K562 (cell line): ENCODE measurements at regions not wholly inside any gene's neighbourhood (a gene's known extent, or its start where the extent isn't known, plus 50 kb on each side); places are given as distances from the start of the nearest gene placed in this dataset.

Experiments used
- ATAC-seq: fragments of 200-7000 bp; cut with Tn5 transposase; 3 replicates; pipeline ENCODE4 v1.9.1; 2020; ENCODE audit warnings: moderate library complexity
- BruUV-seq: library from RNA; stranded (reverse); fragments of 400-500 nt; replicated peaks from 2 replicates; lab custom pipeline; 2021; lab: Mats Ljungman, UMichigan
- CTCF ChIA-PET: fragments of 300-600 bp; formaldehyde crosslinking; extraction: SDS; loops from one replicate; lab custom pipeline; 2021; ENCODE audit warnings: low intra/inter-chr PET ratio; lab: Yijun Ruan, JAX
- POLR2A ChIA-PET: fragments of 300-600, 350-650 bp; sonication (Branson Sonifier 250); formaldehyde crosslinking; extraction: SDS; loops from one replicate; lab custom pipeline; 2021; ENCODE audit warnings: antibody characterized with exemption, inconsistent platforms; lab: Yijun Ruan, JAX
- DNase-seq, 4 experiments: peaks; one replicate each; pipeline versions ENCODE4 v3.0.0 to v3.0.0-alpha.2; 2011 to 2018; ENCODE audit warnings: low spot score in 3 of 4, mixed read lengths in 3 of 4; ENCODE audit errors: extremely low read depth in 1 of 4
- FAIRE-seq: peaks from 2 replicates; lab custom pipeline; 2011; peaks lifted over from hg19 to GRCh38; lab: Jason Lieb, UNC
- H2AFZ ChIP-seq: 2 replicates; pipeline ENCODE4 v1.6.0; 2011; ENCODE audit warnings: low read depth, low read length, control low read depth, inconsistent platforms
- H3K27ac ChIP-seq: fragments of 200-600 bp; 3 replicates; pipeline ENCODE4 v1.8.0; 2011; ENCODE audit warnings: low read depth, mild to moderate bottlenecking, control low read depth, inconsistent platforms, low read length, moderate library complexity, mixed read lengths; ENCODE audit errors: extremely low read depth
- H3K27me3 ChIP-seq, 2 experiments: fragments of 300-600 bp in 1 of 2; 2 replicates in 1 of 2; 3 replicates in 1 of 2; pipeline versions ENCODE4 v1.6.0 to v1.8.0; 2011; ENCODE audit warnings: inconsistent platforms in 2 of 2, low read length in 2 of 2, mild to moderate bottlenecking in 1 of 2, mixed read lengths in 1 of 2, moderate library complexity in 1 of 2; ENCODE audit not compliant: control insufficient read depth in 2 of 2, insufficient read depth in 2 of 2
- H3K36me3 ChIP-seq: fragments of 300-600 bp; 3 replicates; pipeline ENCODE4 v1.8.0; 2011; ENCODE audit warnings: mild to moderate bottlenecking, low read length, inconsistent platforms; ENCODE audit not compliant: control insufficient read depth, insufficient read depth
- H3K4me1 ChIP-seq, 2 experiments: fragments of 200-600 bp in 1 of 2; replicated peaks in 1 of 2; 2 replicates in 1 of 2; 3 replicates in 1 of 2; pipeline versions ENCODE4 v1.5.1 to v1.8.0; 2011; ENCODE audit warnings: inconsistent platforms in 2 of 2, low read length in 2 of 2, mild to moderate bottlenecking in 1 of 2, mixed read lengths in 1 of 2, moderate library complexity in 1 of 2; ENCODE audit not compliant: control insufficient read depth in 2 of 2, insufficient read depth in 2 of 2
- H3K4me2 ChIP-seq: 2 replicates; pipeline ENCODE4 v1.6.1; 2011; ENCODE audit warnings: low read length, control low read depth, inconsistent platforms, mixed read lengths; ENCODE audit not compliant: insufficient read depth
- H3K4me3 ChIP-seq: fragments of 200-600 bp; sonication (generic), shearing (Covaris generic); 2 replicates; pipeline ENCODE4 v1.5.1; 2016; ENCODE audit warnings: control low read depth, inconsistent platforms
- H3K79me2 ChIP-seq: fragments of 200-600 bp; 3 replicates; pipeline ENCODE4 v1.8.0; 2011; ENCODE audit warnings: low read length, inconsistent platforms; ENCODE audit not compliant: control insufficient read depth, insufficient read depth
- H3K9ac ChIP-seq, 2 experiments: 2 replicates each; pipeline versions ENCODE4 v1.6.0 to v1.6.1; 2011; ENCODE audit warnings: low read depth in 2 of 2, low read length in 2 of 2, control low read depth in 1 of 2, inconsistent platforms in 1 of 2, mild to moderate bottlenecking in 1 of 2, mixed read lengths in 1 of 2; ENCODE audit not compliant: insufficient read depth in 1 of 2
- H3K9me1 ChIP-seq: one replicate; pipeline ENCODE4 v1.6.0; 2011; ENCODE audit warnings: inconsistent platforms, mild to moderate bottlenecking, low read length, moderate library complexity; ENCODE audit not compliant: control insufficient read depth, insufficient read depth
- H3K9me3 ChIP-seq: replicated peaks from 2 replicates; pipeline ENCODE4 v1.5.1; 2011; ENCODE audit warnings: low read depth, low read length, inconsistent platforms; ENCODE audit not compliant: control insufficient read depth, insufficient read depth
- H4K20me1 ChIP-seq: replicated peaks from 2 replicates; pipeline ENCODE4 v1.6.1; 2011; ENCODE audit warnings: low read length, inconsistent platforms, mixed read lengths; ENCODE audit not compliant: control insufficient read depth, insufficient read depth
- BRCA1 ChIP-seq, 2 experiments: fragments of 450-650 bp in 1 of 2; sonication (generic) in 1 of 2; formaldehyde crosslinking in 1 of 2; IDR thresholded peaks; 2 replicates each; pipeline versions ENCODE4 v1.5.0 to v1.6.1; 2017 to 2020; ENCODE audit warnings: mild to moderate bottlenecking in 1 of 2, missing genetic modification reagents in 1 of 2
- CCAR2 ChIP-seq: fragments of 200-400 bp; formaldehyde crosslinking; IDR thresholded peaks from 2 replicates; pipeline ENCODE4 v1.6.1; 2017; ENCODE audit warnings: mild to moderate bottlenecking, low read depth, low read length
- CREB1 ChIP-seq, 2 experiments: sonication (generic) in 1 of 2; formaldehyde crosslinking in 1 of 2; IDR thresholded peaks; 2 replicates each; pipeline versions ENCODE4 v1.6.1 to v1.8.0; 2012 to 2022; ENCODE audit warnings: inconsistent platforms in 1 of 2, mild to moderate bottlenecking in 1 of 2, missing genetic modification reagents in 1 of 2, moderate library complexity in 1 of 2
- FOXK2 ChIP-seq, 2 experiments: fragments of 450-650 bp; IDR thresholded peaks in 1 of 2; conservative IDR thresholded peaks in 1 of 2; 2 replicates each; pipeline ENCODE4 v1.6.1; 2016; ENCODE audit warnings: low read depth in 2 of 2, mild to moderate bottlenecking in 1 of 2
- FUS ChIP-seq: fragments of 200-400 bp; formaldehyde crosslinking; optimal IDR thresholded peaks from 2 replicates; pipeline ENCODE3; 2017; ENCODE audit warnings: low read depth, low read length
- HINFP ChIP-seq: fragments of 450-650 bp; conservative IDR thresholded peaks from 2 replicates; pipeline ENCODE4 v1.6.1; 2016; ENCODE audit warnings: missing genetic modification characterization, low read depth, mild to moderate bottlenecking, control low read depth, missing compliant biosample characterization
- MXI1 ChIP-seq: IDR thresholded peaks from 2 replicates; pipeline ENCODE4 v1.6.1; 2011; ENCODE audit warnings: low read depth, mild to moderate bottlenecking, improper control_type of control experiment, low read length
- NFYB ChIP-seq: IDR thresholded peaks from 2 replicates; pipeline ENCODE4 v1.6.1; 2011; ENCODE audit warnings: mild to moderate bottlenecking, moderate library complexity; ENCODE audit not compliant: insufficient read length; ENCODE audit errors: extremely low read depth
- POLR3A ChIP-seq: IDR thresholded peaks from 2 replicates; pipeline ENCODE4 v1.6.1; 2011; ENCODE audit warnings: borderline replicate concordance, mild to moderate bottlenecking, moderate library complexity; ENCODE audit not compliant: insufficient read length, insufficient read depth; ENCODE audit errors: extremely low read depth
- PREB ChIP-seq: sonication (generic); formaldehyde crosslinking; IDR thresholded peaks from 2 replicates; pipeline ENCODE4 v1.8.1; 2023; ENCODE audit warnings: mild to moderate bottlenecking, missing genetic modification reagents
- PTRF ChIP-seq: fragments of 450-650 bp; IDR thresholded peaks from 2 replicates; pipeline ENCODE4 v1.6.1; 2016; ENCODE audit warnings: mild to moderate bottlenecking, missing genetic modification characterization, missing compliant biosample characterization
- RB1 ChIP-seq: fragments of 450-650 bp; IDR thresholded peaks from 2 replicates; pipeline ENCODE4 v1.6.1; 2017; ENCODE audit warnings: low read depth, mild to moderate bottlenecking
- SREBF1 ChIP-seq: fragments of 150-350 bp; IDR thresholded peaks from 2 replicates; pipeline ENCODE4 v1.6.1; 2014; ENCODE audit warnings: antibody characterized with exemption, low read depth, low read length, borderline replicate concordance
- SUPT5H ChIP-seq: fragments of 450-650 bp; IDR thresholded peaks from 2 replicates; pipeline ENCODE4 v1.6.1; 2016
- ZBTB7A ChIP-seq: IDR thresholded peaks from 2 replicates; pipeline ENCODE4 v1.6.1; 2011; ENCODE audit warnings: low read depth, mild to moderate bottlenecking, low read length, moderate library complexity, borderline replicate concordance; ENCODE audit not compliant: control insufficient read depth
- ZNF12 ChIP-seq: sonication (generic); formaldehyde crosslinking; IDR thresholded peaks from 2 replicates; pipeline ENCODE4 v1.4.0; 2020; ENCODE audit warnings: mild to moderate bottlenecking, missing genetic modification reagents
- ZNF445 ChIP-seq: fragments of 250-450 bp; sonication (Bioruptor Pico); IDR thresholded peaks from 2 replicates; pipeline ENCODE4 v1.4.0; 2020; ENCODE audit warnings: low read depth, mild to moderate bottlenecking, moderate library complexity
- ZNF696 ChIP-seq: fragments of 250-450 bp; sonication (Bioruptor Pico); conservative IDR thresholded peaks from 2 replicates; pipeline ENCODE4 v1.4.0; 2020; ENCODE audit warnings: mild to moderate bottlenecking, moderate library complexity
- ZNF764 ChIP-seq: fragments of 250-450 bp; sonication (Bioruptor Pico); IDR thresholded peaks from 2 replicates; pipeline ENCODE4 v1.4.0; 2020; ENCODE audit warnings: low read depth, mild to moderate bottlenecking, moderate library complexity
- WGBS: fragments of 100-300 bp; shearing (Covaris generic); methylation state at CpG from one replicate; pipeline ENCODE4 v1.1.6; 2016; ENCODE audit warnings: low coverage, mixed read lengths; ENCODE audit not compliant: insufficient coverage; ENCODE audit errors: missing lambda C conversion rate; 5-methylcytosine and 5-hydroxymethylcytosine counted together
- in situ Hi-C: fragments of 300-500 bp; cut with MboI; formaldehyde crosslinking; loops from 4 replicates; pipeline ENCODE4 v1.15.0; 2018; ENCODE audit warnings: inconsistent platforms, mixed read lengths
- intact Hi-C: fragments of 100-400 bp; cut with micrococcal nuclease; formaldehyde crosslinking; loops from 2 replicates; pipeline ENCODE4 v1.14.2; 2022

- no peak for TF ChIP-seq PTRF (tag)
- no peak for TF ChIP-seq NFYB
- no peak for TF ChIP-seq CCAR2
- TF ChIP-seq SUPT5H = no peak
- TF ChIP-seq, all 486 proteins: peak for 0
Measured at GRCh38 chr4:66639361-66639760, 905.9 kb downstream of the CENPC start (continued).

- POLR2A ChIA-PET = no interaction called here
Measured at GRCh38 chr4:66636349-66636748, 909.0 kb downstream of the CENPC start.

More at GRCh38 chr4:66636349-66636748, 909.0 kb downstream of the CENPC start:
- no peak overlapping the region for H3K27ac ChIP-seq
- H3K79me2 ChIP-seq = no peaks in the 10 kb centered on the region
- H3K9me1 ChIP-seq = no peaks in the 10 kb centered on the region
- no peaks in the 10 kb centered on the region for H3K4me1 ChIP-seq
- no peak for ATAC-seq
- H3K36me3 ChIP-seq = no peaks in the 10 kb centered on the region
- BruUV-seq = no TSS peak
- no peaks in the 10 kb centered on the region for H4K20me1 ChIP-seq
- no peak overlapping the region for H3K4me3 ChIP-seq
- no peak overlapping the region for H3K9ac ChIP-seq
- in situ Hi-C loops (no loop called here), intact Hi-C loops (no loop called here)
- H3K4me2 ChIP-seq = no peak overlapping the region
- H3K27me3 ChIP-seq = no peaks in the 10 kb centered on the region
- no peak for TF ChIP-seq RB1
- no peak for TF ChIP-seq ZBTB7A
- no peak for TF ChIP-seq PREB
- TF ChIP-seq MXI1 = no peak
- no peak for TF ChIP-seq ZNF12
- TF ChIP-seq ZNF764 (CRISPR knock-in tag) = no peak
- TF ChIP-seq POLR3A = no peak
- no peak for TF ChIP-seq HINFP
- no peak for TF ChIP-seq ZNF696 (CRISPR knock-in tag)
- TF ChIP-seq BRCA1 (IDR thresholded peaks at IDR 0.05) = no peak
- TF ChIP-seq BRCA1 (CRISPR knock-in tag; IDR thresholded peaks at IDR 0.05) = no peak
- no peak for TF ChIP-seq CREB1 (IDR thresholded peaks at IDR 0.05)
- no peak for TF ChIP-seq CREB1 (CRISPR knock-in tag; IDR thresholded peaks at IDR 0.05)
- TF ChIP-seq SREBF1 = no peak
- TF ChIP-seq ZNF445 = no peak
- TF ChIP-seq FUS = no peak
- no peak for TF ChIP-seq FOXK2 (conservative IDR thresholded peaks at IDR 0.05 in 1 of 2, IDR thresholded peaks at IDR 0.05 in 1 of 2; ENCODE audit: low read depth in 2 of 2)
- TF ChIP-seq, all 486 proteins: peak for 0
- CTCF ChIA-PET = no interaction called here
- no peak for FAIRE-seq
- Histone ChIP-seq H2AFZ (no peak overlapping the region), H3K9me3 (no peaks in the 10 kb centered on the region; the same call in 1 of the 2 replicates)
- 0% methylated on average over 2 of the region's 2 CpGs for whole genome bisulfite sequencing
- no peak for DNase-seq
